Endothelial cell (in vitro differentiated cells): ENCODE measurements at regions not wholly inside any gene's neighbourhood (a gene's known extent, or its start where the extent isn't known, plus 50 kb on each side); places are given as distances from the start of the nearest gene placed in this dataset.

ENCODE experiments used
- DNase-seq: peaks from one replicate; pipeline ENCODE4 v3.0.0; 2021; ENCODE audit warnings: low spot score
- H3K27ac Mint-ChIP-seq: one replicate; pipeline ENCODE4 v1.8.0; 2021; ENCODE audit warnings: mixed read lengths, inconsistent platforms; ENCODE audit not compliant: unreplicated experiment
- H3K27me3 Mint-ChIP-seq: one replicate; pipeline ENCODE4 v1.8.0; 2021; ENCODE audit warnings: mild to moderate bottlenecking, moderate library complexity, mixed read lengths, inconsistent platforms; ENCODE audit not compliant: unreplicated experiment
- H3K36me3 Mint-ChIP-seq: one replicate; pipeline ENCODE4 v1.8.0; 2021; ENCODE audit warnings: mild to moderate bottlenecking, low read depth, mixed read lengths, inconsistent platforms; ENCODE audit not compliant: unreplicated experiment
- H3K4me1 Mint-ChIP-seq: one replicate; pipeline ENCODE4 v1.8.0; 2021; ENCODE audit warnings: mild to moderate bottlenecking, mixed read lengths, inconsistent platforms; ENCODE audit not compliant: unreplicated experiment
- H3K4me3 Mint-ChIP-seq: one replicate; pipeline ENCODE4 v1.8.0; 2021; ENCODE audit warnings: mild to moderate bottlenecking, mixed read lengths, inconsistent platforms; ENCODE audit not compliant: unreplicated experiment
- H3K9me3 Mint-ChIP-seq: one replicate; pipeline ENCODE4 v1.8.0; 2021; ENCODE audit warnings: mixed read lengths, inconsistent platforms; ENCODE audit not compliant: unreplicated experiment
- TF ChIP-seq, protein P1 (sequence below): fragments of 200-600 bp; sonication (generic); IDR thresholded peaks from one replicate; pipeline ENCODE4 v1.5.0; 2021; ENCODE audit warnings: antibody characterized with exemption; ENCODE audit not compliant: unreplicated experiment

GRCh38 chr2:180579388-180579787, 401.0 kb upstream of the UBE2E3 start:
- TF ChIP-seq, protein P1, sequence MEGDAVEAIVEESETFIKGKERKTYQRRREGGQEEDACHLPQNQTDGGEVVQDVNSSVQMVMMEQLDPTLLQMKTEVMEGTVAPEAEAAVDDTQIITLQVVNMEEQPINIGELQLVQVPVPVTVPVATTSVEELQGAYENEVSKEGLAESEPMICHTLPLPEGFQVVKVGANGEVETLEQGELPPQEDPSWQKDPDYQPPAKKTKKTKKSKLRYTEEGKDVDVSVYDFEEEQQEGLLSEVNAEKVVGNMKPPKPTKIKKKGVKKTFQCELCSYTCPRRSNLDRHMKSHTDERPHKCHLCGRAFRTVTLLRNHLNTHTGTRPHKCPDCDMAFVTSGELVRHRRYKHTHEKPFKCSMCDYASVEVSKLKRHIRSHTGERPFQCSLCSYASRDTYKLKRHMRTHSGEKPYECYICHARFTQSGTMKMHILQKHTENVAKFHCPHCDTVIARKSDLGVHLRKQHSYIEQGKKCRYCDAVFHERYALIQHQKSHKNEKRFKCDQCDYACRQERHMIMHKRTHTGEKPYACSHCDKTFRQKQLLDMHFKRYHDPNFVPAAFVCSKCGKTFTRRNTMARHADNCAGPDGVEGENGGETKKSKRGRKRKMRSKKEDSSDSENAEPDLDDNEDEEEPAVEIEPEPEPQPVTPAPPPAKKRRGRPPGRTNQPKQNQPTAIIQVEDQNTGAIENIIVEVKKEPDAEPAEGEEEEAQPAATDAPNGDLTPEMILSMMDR = no peak
- no peak for DNase-seq
- H3K4me1 Mint-ChIP-seq = peaks cover 8% of the 10 kb centered on the region
- no peaks in the 10 kb centered on the region for H3K9me3 Mint-ChIP-seq
- no peak overlapping the region for H3K4me3 Mint-ChIP-seq
- no peaks in the 10 kb centered on the region for H3K27me3 Mint-ChIP-seq
- H3K36me3 Mint-ChIP-seq = no peaks in the 10 kb centered on the region
- no peak overlapping the region for H3K27ac Mint-ChIP-seq

DNA sequence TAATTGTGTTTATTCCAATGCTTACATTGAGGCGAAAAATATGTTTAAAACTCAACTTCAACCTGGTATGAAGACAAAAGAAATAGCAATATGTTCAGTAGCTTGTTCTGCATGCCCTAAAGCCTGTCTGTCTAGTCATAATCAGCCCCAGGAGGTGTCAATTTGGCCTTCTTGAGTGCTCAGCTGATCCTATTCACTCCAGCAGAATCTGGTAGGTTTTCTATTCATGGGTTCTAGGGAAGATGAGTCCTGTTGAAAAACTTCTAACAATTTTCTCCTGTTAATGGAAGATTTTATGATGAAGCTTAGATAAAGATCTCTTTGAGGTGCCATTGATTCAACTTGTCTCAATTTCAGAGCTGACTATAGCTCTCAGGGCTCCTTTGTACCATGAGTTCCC, 402.0 kb upstream of the UBE2E3 start:
- TF ChIP-seq, protein P1 = no peak
- no peaks in the 10 kb centered on the region for H3K27me3 Mint-ChIP-seq
- H3K9me3 Mint-ChIP-seq = no peaks in the 10 kb centered on the region
- H3K4me1 Mint-ChIP-seq = peaks cover 8% of the 10 kb centered on the region
- DNase-seq = no peak
- no peaks in the 10 kb centered on the region for H3K36me3 Mint-ChIP-seq
- no peak overlapping the region for H3K27ac Mint-ChIP-seq
- H3K4me3 Mint-ChIP-seq = no peak overlapping the region

- Mint-ChIP-seq H3K27me3 (no peaks in the 10 kb centered on the region), H3K9me3 (no peaks in the 10 kb centered on the region), H3K4me1 (peaks cover 8% of the 10 kb centered on the region), H3K4me3 (no peak overlapping the region), H3K27ac (no peak overlapping the region), H3K36me3 (no peaks in the 10 kb centered on the region)
- DNase-seq = no peak
- TF ChIP-seq, protein P1 = no peak
Measured at GRCh38 chr2:180577567-180577966, 402.8 kb upstream of the UBE2E3 start.

DNA sequence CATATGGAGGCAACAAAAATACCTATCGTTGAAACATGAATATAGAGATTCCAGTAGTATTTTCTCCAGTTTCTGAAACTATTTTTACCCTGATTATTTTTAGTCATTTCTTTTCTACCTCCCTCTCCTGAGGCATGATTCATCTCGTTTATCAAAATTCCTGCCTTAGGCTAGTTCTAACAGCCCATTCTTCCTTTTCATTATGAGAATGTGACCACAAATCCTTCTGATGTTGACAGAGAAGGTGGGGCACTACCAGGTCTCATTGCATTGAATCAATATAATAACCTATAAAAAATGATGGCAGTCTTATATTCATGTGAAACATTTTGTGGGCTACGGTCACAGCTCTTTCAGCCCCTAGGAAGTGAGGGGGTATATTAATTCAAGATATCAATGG, 406.5 kb upstream of the UBE2E3 start:
- Mint-ChIP-seq H3K27me3 (no peaks in the 10 kb centered on the region), H3K36me3 (no peaks in the 10 kb centered on the region), H3K9me3 (no peaks in the 10 kb centered on the region), H3K4me1 (peaks cover 8% of the 10 kb centered on the region), H3K4me3 (no peak overlapping the region), H3K27ac (no peak overlapping the region)
- TF ChIP-seq, protein P1 = no peak
- DNase-seq = no peak

DNA sequence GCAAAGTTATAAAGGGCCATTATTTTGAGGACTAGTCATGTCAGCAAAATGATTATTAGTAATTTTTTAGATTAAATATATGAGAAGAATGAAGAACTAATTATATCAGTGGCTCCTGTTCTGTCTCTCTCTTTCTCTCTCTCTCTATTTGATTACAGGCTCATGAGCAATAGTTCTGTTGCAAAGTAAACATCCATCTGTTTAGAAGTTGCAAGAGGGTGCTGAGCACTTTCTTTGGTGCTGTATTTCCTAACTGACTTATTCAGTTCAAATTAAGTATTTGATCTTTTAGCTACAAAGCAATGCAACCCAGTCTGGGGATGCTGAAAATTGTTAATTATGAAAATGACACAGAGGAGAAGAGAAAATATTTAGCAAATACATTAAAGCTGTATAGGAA, 408.1 kb upstream of the UBE2E3 start:
- H3K4me3 Mint-ChIP-seq = no peak overlapping the region

More for the DNA sequence above, 408.1 kb upstream of the UBE2E3 start:
- no peak for DNase-seq
- H3K4me1 Mint-ChIP-seq = peaks cover 8% of the 10 kb centered on the region
- H3K36me3 Mint-ChIP-seq = no peaks in the 10 kb centered on the region
- H3K9me3 Mint-ChIP-seq = no peaks in the 10 kb centered on the region
- TF ChIP-seq, protein P1 = no peak
- H3K27me3 Mint-ChIP-seq = no peaks in the 10 kb centered on the region
- H3K27ac Mint-ChIP-seq = no peak overlapping the region
